ENCODE measurements at regions not wholly inside any gene's neighbourhood (a gene's known extent, or its start where the extent isn't known, plus 50 kb on each side); places are given as distances from the start of the nearest gene placed in this dataset.

DNA sequence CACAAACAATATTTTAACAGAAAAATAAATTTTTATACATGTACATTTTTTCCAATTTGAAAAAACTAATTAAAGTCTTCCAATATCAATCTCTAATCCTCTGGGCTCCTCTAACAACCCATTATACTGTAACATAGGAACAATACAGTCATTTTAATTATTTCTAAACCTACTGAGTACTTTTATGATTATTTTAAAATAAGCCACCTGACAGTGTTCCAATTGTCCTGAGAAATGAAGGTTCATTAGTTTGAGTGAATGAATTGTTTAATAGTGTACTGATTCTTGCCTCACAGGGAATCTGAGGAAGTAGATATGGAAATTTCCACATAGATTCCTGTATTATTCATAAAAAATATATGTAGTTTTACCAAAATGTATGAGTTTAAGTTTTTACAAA lies 123.1 kb upstream of the EYS start:
- H2BK20ac ChIP-seq (ENCODE audit: low read length): no peak overlapping the region
- FAIRE-seq (no peak), DNase-seq (ENCODE audit: low read depth in 1 of 2, low spot score in 2 of 2) (no peak)
- H2BK120ac ChIP-seq (replicated peaks; ENCODE audit: low read depth, low read length): no peak overlapping the region
- no peak overlapping the region for H3K4ac ChIP-seq (replicated peaks; ENCODE audit: insufficient read length, low read depth, low read length)
- no peak overlapping the region for H4K91ac ChIP-seq (replicated peaks; ENCODE audit: insufficient read length, low read length)
- H3K27ac ChIP-seq (ENCODE audit: low read depth, low read length): no peak overlapping the region
- no peak overlapping the region for H2BK12ac ChIP-seq (ENCODE audit: low read depth, low read length)
- H2BK5ac ChIP-seq (ENCODE audit: low read depth, low read length): no peak overlapping the region
- H3K56ac ChIP-seq (replicated peaks; ENCODE audit: insufficient read length, low read depth, low read length): no peak overlapping the region
- H3K79me2 ChIP-seq (ENCODE audit: control insufficient read depth in 1 of 2, insufficient read depth in 2 of 2, low read length in 2 of 2): no peaks in the 10 kb centered on the region
- no peak overlapping the region for H2BK15ac ChIP-seq (ENCODE audit: low read length)
- H3K36me3 ChIP-seq (ENCODE audit: control insufficient read depth in 2 of 4, insufficient read depth in 4 of 4, low read length in 3 of 4): no peaks in the 10 kb centered on the region
- no peak overlapping the region for H3K9ac ChIP-seq (replicated peaks in 1 of 4; ENCODE audit: extremely low read depth in 1 of 4, low read depth in 3 of 4, low read length in 3 of 4)
- peaks cover 0 to 1% (median 0%) of the 10 kb centered on the region in 4 experiments; a peak in 1 of 7 replicates for H3K27me3 ChIP-seq (replicated peaks in 1 of 4; ENCODE audit: control insufficient read depth in 3 of 4, extremely low read depth in 1 of 4, insufficient read depth in 3 of 4, low read length in 3 of 4)
- H3K18ac ChIP-seq (ENCODE audit: extremely low read depth, low read length): no peak overlapping the region
- ChIA-PET POLR2A (ENCODE audit: partially characterized antibody) (no interaction called here), CTCF (ENCODE audit: partially characterized antibody) (no interaction called here)
- no peak overlapping the region for H3K4me3 ChIP-seq (ENCODE audit: extremely low read depth in 1 of 4, insufficient read depth in 2 of 4, low read depth in 3 of 4, low read length in 4 of 4)
- no peak overlapping the region for H2AK5ac ChIP-seq (ENCODE audit: low read depth, low read length)
- no peaks in the 10 kb centered on the region for H3K4me1 ChIP-seq (replicated peaks in 1 of 4; ENCODE audit: control insufficient read depth in 3 of 4, insufficient read depth in 4 of 4, low read length in 3 of 4)
- no peaks in the 10 kb centered on the region for H3K9me3 ChIP-seq (ENCODE audit: insufficient read depth in 2 of 2, low read depth in 1 of 2, low read length in 1 of 2)
- no peaks in the 10 kb centered on the region for H3K23me2 ChIP-seq (ENCODE audit: low read depth, low read length)
- no peaks in the 10 kb centered on the region for H4K20me1 ChIP-seq (replicated peaks in 1 of 2; ENCODE audit: control insufficient read depth in 1 of 2, insufficient read depth in 2 of 2, low read length in 2 of 2)
- no peak overlapping the region for H3K4me2 ChIP-seq (ENCODE audit: insufficient read depth in 1 of 2, low read depth in 2 of 2, low read length in 2 of 2)
- H3K23ac ChIP-seq (ENCODE audit: insufficient read length): no peak overlapping the region
- no peak overlapping the region for H3K14ac ChIP-seq (ENCODE audit: insufficient read length)
- H4K8ac ChIP-seq (ENCODE audit: extremely low read depth, insufficient read depth, low read length): no peak overlapping the region
- TF ChIP-seq SIX5 (IDR thresholded peaks at IDR 0.05; ENCODE audit: low read depth, low read length) (no peak), HDAC6 (IDR thresholded peaks at IDR 0.05; ENCODE audit: low read depth, low read length) (no peak), CTBP2 (IDR thresholded peaks at IDR 0.05; ENCODE audit: borderline replicate concordance, insufficient read depth, insufficient read length, low read length) (no peak), EZH2 (IDR thresholded peaks at IDR 0.05; ENCODE audit: low read depth, low read length, severe bottlenecking) (no peak), SUZ12 (IDR thresholded peaks at IDR 0.05; ENCODE audit: low read length) (no peak)
- H2AFZ ChIP-seq (ENCODE audit: low read length): no peak overlapping the region
- no peaks in the 10 kb centered on the region for H3K79me1 ChIP-seq (ENCODE audit: low read depth, low read length)
- no peak overlapping the region for H4K5ac ChIP-seq (ENCODE audit: insufficient read length, low read depth, low read length)

Data from H1 (cell line).